ENCODE measurements at regions not wholly inside any gene's neighbourhood (a gene's known extent, or its start where the extent isn't known, plus 50 kb on each side); places are given as distances from the start of the nearest gene placed in this dataset.
"Not testable (repeated sequence)": the region's sequence is repeated elsewhere in the genome, so short reads cannot be mapped to it uniquely, and the experiment has no call there.

- no peak for DNase-seq (ENCODE audit: low spot score)
These were observed 529.7 kb downstream of the TBC1D32 start for GRCh38 chr6:120804612-120805011.

- DNase-seq (ENCODE audit: low spot score): no peak
These were observed 547.6 kb downstream of the TBC1D32 start for GRCh38 chr6:120786682-120787081.

- DNase-seq (ENCODE audit: low spot score): no peak
These were observed 548.0 kb downstream of the TBC1D32 start for GRCh38 chr6:120786256-120786655.

- DNase-seq (ENCODE audit: low spot score): no peak
These were observed 548.7 kb downstream of the TBC1D32 start for GRCh38 chr6:120785459-120786086.

GRCh38 chr6:120779441-120779840 is 554.8 kb downstream of the TBC1D32 start:
- no peak for DNase-seq (ENCODE audit: low spot score)

GRCh38 chr6:120775698-120776097 is 558.6 kb downstream of the TBC1D32 start:
- no peak for DNase-seq (ENCODE audit: low spot score)

GRCh38 chr6:120774275-120774674 is 560.0 kb downstream of the TBC1D32 start:
- no peak for DNase-seq (ENCODE audit: low spot score)

GRCh38 chr6:120771019-120771418 is 563.3 kb downstream of the TBC1D32 start:
- no peak for DNase-seq (ENCODE audit: low spot score)

GRCh38 chr6:120764312-120764711 is 570.0 kb downstream of the TBC1D32 start:
- no peak for DNase-seq (ENCODE audit: low spot score)

GRCh38 chr6:120759570-120759969 is 574.7 kb downstream of the TBC1D32 start:
- no peak for DNase-seq (ENCODE audit: low spot score)

GRCh38 chr6:120748574-120748973 is 585.7 kb downstream of the TBC1D32 start:
- DNase-seq (ENCODE audit: low spot score): not testable (repeated sequence)

GRCh38 chr6:120736740-120737139 is 597.5 kb downstream of the TBC1D32 start:
- no peak for DNase-seq (ENCODE audit: low spot score)

- no peak for DNase-seq (ENCODE audit: low spot score)
These were observed 598.6 kb downstream of the TBC1D32 start for GRCh38 chr6:120735641-120736040.

GRCh38 chr6:120711255-120711654 is 623.0 kb downstream of the TBC1D32 start:
- DNase-seq (ENCODE audit: low spot score): no peak

- DNase-seq (ENCODE audit: low spot score): no peak
These were observed 634.3 kb downstream of the TBC1D32 start for GRCh38 chr6:120700001-120700400.

GRCh38 chr6:120686492-120686891 is 647.8 kb downstream of the TBC1D32 start:
- no peak for DNase-seq (ENCODE audit: low spot score)

GRCh38 chr6:120682145-120682544 is 652.1 kb downstream of the TBC1D32 start:
- DNase-seq (ENCODE audit: low spot score): no peak

- no peak for DNase-seq (ENCODE audit: low spot score)
These were observed 653.1 kb downstream of the TBC1D32 start for GRCh38 chr6:120681204-120681603.

GRCh38 chr6:120675886-120676285 is 658.4 kb downstream of the TBC1D32 start:
- DNase-seq (ENCODE audit: low spot score): no peak

GRCh38 chr6:120671519-120671918 is 662.8 kb downstream of the TBC1D32 start:
- no peak for DNase-seq (ENCODE audit: low spot score)

GRCh38 chr6:120652506-120652905 is 681.8 kb downstream of the TBC1D32 start:
- DNase-seq (ENCODE audit: low spot score): no peak

GRCh38 chr6:120648713-120649112 is 685.6 kb downstream of the TBC1D32 start:
- no peak for DNase-seq (ENCODE audit: low spot score)

GRCh38 chr6:120646101-120646500 is 688.2 kb downstream of the TBC1D32 start:
- no peak for DNase-seq (ENCODE audit: low spot score)

GRCh38 chr6:120632975-120633374 is 701.3 kb downstream of the TBC1D32 start:
- no peak for DNase-seq (ENCODE audit: low spot score)
